HG03342 (cell line): ENCODE measurements at regions not wholly inside any gene's neighbourhood (a gene's known extent, or its start where the extent isn't known, plus 50 kb on each side); places are given as distances from the start of the nearest gene placed in this dataset.

Experiments
- ATAC-seq: cut with Tn5 transposase; IDR thresholded peaks from one replicate; pipeline ENCODE4 v1.9.1; 2021; ENCODE audit warnings: mild to moderate bottlenecking, moderate library complexity; ENCODE audit not compliant: unreplicated experiment

- no peak for ATAC-seq
Observed at GRCh38 chr12:69095765-69096477, 143.4 kb upstream of the CPSF6 start.

- no peak for ATAC-seq
Observed at GRCh38 chr12:69096669-69097335, 142.6 kb upstream of the CPSF6 start.

GRCh38 chr12:69097619-69098368 is 141.6 kb upstream of the CPSF6 start:
- ATAC-seq, result no peak

- no peak for ATAC-seq
Observed at GRCh38 chr12:69099201-69099837, 140.1 kb upstream of the CPSF6 start.

GRCh38 chr12:69101505-69101904 is 137.9 kb upstream of the CPSF6 start:
- no peak for ATAC-seq

GRCh38 chr12:69102856-69103255 is 136.5 kb upstream of the CPSF6 start:
- no peak for ATAC-seq

- no peak for ATAC-seq
Observed at GRCh38 chr12:69105101-69105962, 134.0 kb upstream of the CPSF6 start.

GRCh38 chr12:69106482-69107118 is 132.8 kb upstream of the CPSF6 start:
- no peak for ATAC-seq

GRCh38 chr12:69107541-69107940 is 131.8 kb upstream of the CPSF6 start:
- ATAC-seq, result no peak

GRCh38 chr12:69108037-69108436 is 131.3 kb upstream of the CPSF6 start:
- no peak for ATAC-seq

- ATAC-seq, result no peak
Observed at GRCh38 chr12:69112616-69113015, 126.8 kb upstream of the CPSF6 start.

GRCh38 chr12:69115099-69115498 is 124.3 kb upstream of the CPSF6 start:
- no peak for ATAC-seq

GRCh38 chr12:69115951-69116350 is 123.4 kb upstream of the CPSF6 start:
- no peak for ATAC-seq

- ATAC-seq, result no peak
Observed at GRCh38 chr12:69117566-69118266, 121.7 kb upstream of the CPSF6 start.

- no peak for ATAC-seq
Observed at GRCh38 chr12:69118516-69118915, 120.9 kb upstream of the CPSF6 start.

- ATAC-seq, result no peak
Observed at GRCh38 chr12:69119770-69120169, 119.6 kb upstream of the CPSF6 start.

GRCh38 chr12:69120354-69120753 is 119.0 kb upstream of the CPSF6 start:
- ATAC-seq, result no peak

GRCh38 chr12:69123311-69123710 is 116.1 kb upstream of the CPSF6 start:
- ATAC-seq, result no peak

GRCh38 chr12:69123919-69124638 is 115.3 kb upstream of the CPSF6 start:
- ATAC-seq, result no peak
